ENCODE measurements at regions not wholly inside any gene's neighbourhood (a gene's known extent, or its start where the extent isn't known, plus 50 kb on each side); places are given as distances from the start of the nearest gene placed in this dataset.

- TF ChIP-seq CTCF (IDR thresholded peaks at IDR 0.05), result no peak
- DNase-seq (ENCODE audit: low spot score) (no peak), ATAC-seq (ENCODE audit: low FRiP score) (no peak)
Observed at GRCh38 chr12:74914378-74914777, 295.3 kb downstream of the KCNC2 start.

- no peak for ATAC-seq (ENCODE audit: low FRiP score)
- no peak for DNase-seq (ENCODE audit: low spot score)
- TF ChIP-seq CTCF (IDR thresholded peaks at IDR 0.05), result no peak
Observed at GRCh38 chr12:74915718-74916117, 293.9 kb downstream of the KCNC2 start.

GRCh38 chr12:74917743-74918142 lies 291.9 kb downstream of the KCNC2 start:
- ATAC-seq (ENCODE audit: low FRiP score) (no peak), DNase-seq (ENCODE audit: low spot score) (no peak)
- no peak for TF ChIP-seq CTCF (IDR thresholded peaks at IDR 0.05)

- no peak for TF ChIP-seq CTCF (IDR thresholded peaks at IDR 0.05)
- DNase-seq (ENCODE audit: low spot score) (no peak), ATAC-seq (ENCODE audit: low FRiP score) (no peak)
Observed at GRCh38 chr12:74918291-74918690, 291.3 kb downstream of the KCNC2 start.

- no peak for TF ChIP-seq CTCF (IDR thresholded peaks at IDR 0.05)
- DNase-seq (ENCODE audit: low spot score), result no peak
- ATAC-seq (ENCODE audit: low FRiP score), result no peak
Observed at GRCh38 chr12:74922117-74922516, 287.5 kb downstream of the KCNC2 start.

- ATAC-seq (ENCODE audit: low FRiP score), result no peak
- no peak for TF ChIP-seq CTCF (IDR thresholded peaks at IDR 0.05)
- no peak for DNase-seq (ENCODE audit: low spot score)
Observed at GRCh38 chr12:74922642-74923041, 287.0 kb downstream of the KCNC2 start.

- no peak for TF ChIP-seq CTCF (IDR thresholded peaks at IDR 0.05)
- ATAC-seq (ENCODE audit: low FRiP score) (no peak), DNase-seq (ENCODE audit: low spot score) (no peak)
Observed at GRCh38 chr12:74941670-74942069, 268.0 kb downstream of the KCNC2 start.
